NCI-H82 treated with DMSO at 0.1 percent for 48 hours (cell line): ENCODE measurements at regions not wholly inside any gene's neighbourhood (a gene's known extent, or its start where the extent isn't known, plus 50 kb on each side); places are given as distances from the start of the nearest gene placed in this dataset.

Source experiments
- DNase-seq: peaks from one replicate; lab custom pipeline; 2025; ENCODE audit not compliant: unreplicated experiment; lab: John Stamatoyannopoulos, UW

- DNase-seq, result no peak
Measured at GRCh38 chr15:95590533-95591044, 739.9 kb upstream of the NR2F2 start.

- DNase-seq, result no peak
Measured at GRCh38 chr15:95591270-95591669, 739.2 kb upstream of the NR2F2 start.

- DNase-seq, result no peak
Measured at GRCh38 chr15:95591886-95592285, 738.6 kb upstream of the NR2F2 start.

GRCh38 chr15:95594496-95594895, 736.0 kb upstream of the NR2F2 start:
- no peak for DNase-seq

GRCh38 chr15:95595759-95596158, 734.7 kb upstream of the NR2F2 start:
- DNase-seq, result no peak

GRCh38 chr15:95596496-95596895, 734.0 kb upstream of the NR2F2 start:
- no peak for DNase-seq

GRCh38 chr15:95598251-95598855, 732.1 kb upstream of the NR2F2 start:
- no peak for DNase-seq

- DNase-seq, result no peak
Measured at GRCh38 chr15:95600367-95600766, 730.1 kb upstream of the NR2F2 start.

GRCh38 chr15:95600884-95601283, 729.6 kb upstream of the NR2F2 start:
- DNase-seq, result no peak

- DNase-seq, result no peak
Measured at GRCh38 chr15:95601525-95601924, 729.0 kb upstream of the NR2F2 start.

- no peak for DNase-seq
Measured at GRCh38 chr15:95603802-95604201, 726.7 kb upstream of the NR2F2 start.

GRCh38 chr15:95604634-95605036, 725.9 kb upstream of the NR2F2 start:
- DNase-seq, result no peak

- no peak for DNase-seq
Measured at GRCh38 chr15:95605098-95605497, 725.4 kb upstream of the NR2F2 start.

- DNase-seq, result no peak
Measured at GRCh38 chr15:95606551-95606950, 723.9 kb upstream of the NR2F2 start.

GRCh38 chr15:95608371-95608770, 722.1 kb upstream of the NR2F2 start:
- no peak for DNase-seq

- DNase-seq, result no peak
Measured at GRCh38 chr15:95609096-95609495, 721.4 kb upstream of the NR2F2 start.

- DNase-seq, result no peak
Measured at GRCh38 chr15:95610945-95611344, 719.6 kb upstream of the NR2F2 start.

- DNase-seq, result no peak
Measured at GRCh38 chr15:95615436-95615835, 715.1 kb upstream of the NR2F2 start.

- no peak for DNase-seq
Measured at GRCh38 chr15:95616306-95616705, 714.2 kb upstream of the NR2F2 start.

- DNase-seq, result no peak
Measured at GRCh38 chr15:95620934-95621579, 709.4 kb upstream of the NR2F2 start.

GRCh38 chr15:95622843-95623242, 707.7 kb upstream of the NR2F2 start:
- no peak for DNase-seq

GRCh38 chr15:95624100-95624499, 706.4 kb upstream of the NR2F2 start:
- DNase-seq, result no peak
